CD4-positive, alpha-beta T cell treated with Interleukin-2 at 100 ng/mL for 4 hours (primary cell): ENCODE measurements at regions not wholly inside any gene's neighbourhood (a gene's known extent, or its start where the extent isn't known, plus 50 kb on each side); places are given as distances from the start of the nearest gene placed in this dataset.

Source experiments
- DNase-seq: peaks from one replicate; pipeline ENCODE4 v3.0.0-alpha.2; 2020; ENCODE audit warnings: low spot score

GRCh38 chr9:93730217-93730616 is 153.8 kb downstream of the PHF2 start:
- no peak for DNase-seq
